ENCODE measurements at regions not wholly inside any gene's neighbourhood (a gene's known extent, or its start where the extent isn't known, plus 50 kb on each side); places are given as distances from the start of the nearest gene placed in this dataset.

GRCh38 chr7:19247017-19247416, 101.8 kb upstream of the FERD3L start:
- Histone ChIP-seq H3K9me3 (no peaks in the 10 kb centered on the region), H3K27ac (no peak overlapping the region), H3K4me1 (no peaks in the 10 kb centered on the region), H3K4me3 (no peak overlapping the region), H3K36me3 (ENCODE audit: insufficient read depth in 1 of 2, low read depth in 1 of 2) (no peaks in the 10 kb centered on the region), H3K27me3 (ENCODE audit: insufficient read depth in 3 of 3, low read length in 2 of 3) (no peaks in the 10 kb centered on the region)
- DNase-seq (no peak), ATAC-seq (no peak)
- TF ChIP-seq CTCF (IDR thresholded peaks at IDR 0.05) = no peak
- 90 to 96% (median 94%) methylated on average over 1 of the region's 1 CpG for WGBS, 3 donors
- intact Hi-C loops (cut with DNase I) = no loop called here

GRCh38 chr7:19242246-19242645, 97.0 kb upstream of the FERD3L start:
- ATAC-seq = no peak
- H3K4me3 ChIP-seq = no peak overlapping the region
- intact Hi-C loops (cut with DNase I) = no loop called here
- no peaks in the 10 kb centered on the region for H3K27me3 ChIP-seq (ENCODE audit: insufficient read depth in 3 of 3, low read length in 2 of 3)
- H3K9me3 ChIP-seq = no peaks in the 10 kb centered on the region
- WGBS, 3 donors = 52 to 61% (median 60%) methylated on average over 2 of the region's 2 CpGs
- no peak for DNase-seq
- H3K36me3 ChIP-seq (ENCODE audit: insufficient read depth in 1 of 2, low read depth in 1 of 2) = no peaks in the 10 kb centered on the region
- no peak for TF ChIP-seq CTCF (IDR thresholded peaks at IDR 0.05)
- no peak overlapping the region for H3K27ac ChIP-seq
- no peaks in the 10 kb centered on the region for H3K4me1 ChIP-seq

GRCh38 chr7:19239951-19240350, 94.7 kb upstream of the FERD3L start:
- no peak for ATAC-seq
- no peak overlapping the region for H3K27ac ChIP-seq
- intact Hi-C loops (cut with DNase I) = no loop called here
- H3K4me1 ChIP-seq = no peaks in the 10 kb centered on the region
- H3K9me3 ChIP-seq = no peaks in the 10 kb centered on the region
- no peak for DNase-seq
- H3K27me3 ChIP-seq (ENCODE audit: insufficient read depth in 3 of 3, low read length in 2 of 3) = no peaks in the 10 kb centered on the region
- H3K4me3 ChIP-seq = no peak overlapping the region
- 76 to 82% (median 80%) methylated on average over 3 of the region's 3 CpGs for WGBS, 3 donors
- H3K36me3 ChIP-seq (ENCODE audit: insufficient read depth in 1 of 2, low read depth in 1 of 2) = no peaks in the 10 kb centered on the region
- TF ChIP-seq CTCF (IDR thresholded peaks at IDR 0.05) = no peak

- no peak for TF ChIP-seq CTCF (IDR thresholded peaks at IDR 0.05)
- no peak overlapping the region for H3K4me3 ChIP-seq
- no peak for ATAC-seq
- no peaks in the 10 kb centered on the region for H3K36me3 ChIP-seq (ENCODE audit: insufficient read depth in 1 of 2, low read depth in 1 of 2)
- no peak for DNase-seq
- no peak overlapping the region for H3K27ac ChIP-seq
- intact Hi-C loops (cut with DNase I) = no loop called here
- WGBS, 3 donors = 89 to 90% (median 89%) methylated on average over 5 of the region's 5 CpGs
- H3K27me3 ChIP-seq (ENCODE audit: insufficient read depth in 3 of 3, low read length in 2 of 3) = no peaks in the 10 kb centered on the region
- H3K9me3 ChIP-seq = no peaks in the 10 kb centered on the region
- H3K4me1 ChIP-seq = no peaks in the 10 kb centered on the region
Measured at GRCh38 chr7:19235680-19236079, 90.5 kb upstream of the FERD3L start.

- no peak for ATAC-seq
- intact Hi-C loops (cut with DNase I) = no loop called here
- DNase-seq = no peak
- Histone ChIP-seq H3K9me3 (peaks cover 4% of the 10 kb centered on the region), H3K27me3 (ENCODE audit: insufficient read depth in 3 of 3, low read length in 2 of 3) (no peaks in the 10 kb centered on the region), H3K4me1 (no peaks in the 10 kb centered on the region), H3K27ac (no peak overlapping the region), H3K36me3 (ENCODE audit: insufficient read depth in 1 of 2, low read depth in 1 of 2) (no peaks in the 10 kb centered on the region), H3K4me3 (no peak overlapping the region)
- WGBS, 3 donors = 23 to 38% (median 30%) methylated on average over 2 of the region's 2 CpGs
- no peak for TF ChIP-seq CTCF (IDR thresholded peaks at IDR 0.05)
Measured at GRCh38 chr7:19224951-19225350, 79.7 kb upstream of the FERD3L start.
